HG03460 (cell line): ENCODE measurements at regions not wholly inside any gene's neighbourhood (a gene's known extent, or its start where the extent isn't known, plus 50 kb on each side); places are given as distances from the start of the nearest gene placed in this dataset.

ENCODE experiments used
- ATAC-seq: cut with Tn5 transposase; IDR thresholded peaks from one replicate; pipeline ENCODE4 v1.9.1; 2021; ENCODE audit not compliant: unreplicated experiment

GRCh38 chr3:117063930-117064329, 354.4 kb downstream of the TUSC7 start:
- ATAC-seq: no peak

GRCh38 chr3:117068301-117068700, 358.7 kb downstream of the TUSC7 start:
- no peak for ATAC-seq

DNA sequence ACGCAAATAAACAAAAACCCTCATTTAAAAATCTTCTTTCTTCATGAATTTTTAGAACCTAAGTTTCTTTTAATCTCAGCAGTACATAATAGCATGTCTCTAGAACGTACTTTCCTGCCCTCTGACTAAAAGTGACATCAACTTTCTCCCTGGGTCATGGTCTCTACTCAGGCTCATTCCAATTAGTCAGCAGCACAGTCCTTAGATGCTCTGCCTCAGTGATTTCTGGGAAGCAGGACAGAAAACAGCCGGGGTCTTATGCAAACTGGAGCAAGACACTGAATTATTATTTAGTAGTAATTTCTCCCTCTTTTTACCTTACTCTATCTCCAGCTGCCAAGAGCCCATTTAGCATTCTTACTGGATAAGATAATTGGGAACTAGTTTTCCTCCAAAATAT, 365.2 kb downstream of the TUSC7 start:
- no peak for ATAC-seq

- no peak for ATAC-seq
Measured at GRCh38 chr3:117079997-117080396, 370.4 kb downstream of the TUSC7 start.

GRCh38 chr3:117080872-117081271, 371.3 kb downstream of the TUSC7 start:
- no peak for ATAC-seq

- no peak for ATAC-seq
Measured at GRCh38 chr3:117084277-117084676, 374.7 kb downstream of the TUSC7 start.

GRCh38 chr3:117084739-117085270, 375.2 kb downstream of the TUSC7 start:
- ATAC-seq: no peak

DNA sequence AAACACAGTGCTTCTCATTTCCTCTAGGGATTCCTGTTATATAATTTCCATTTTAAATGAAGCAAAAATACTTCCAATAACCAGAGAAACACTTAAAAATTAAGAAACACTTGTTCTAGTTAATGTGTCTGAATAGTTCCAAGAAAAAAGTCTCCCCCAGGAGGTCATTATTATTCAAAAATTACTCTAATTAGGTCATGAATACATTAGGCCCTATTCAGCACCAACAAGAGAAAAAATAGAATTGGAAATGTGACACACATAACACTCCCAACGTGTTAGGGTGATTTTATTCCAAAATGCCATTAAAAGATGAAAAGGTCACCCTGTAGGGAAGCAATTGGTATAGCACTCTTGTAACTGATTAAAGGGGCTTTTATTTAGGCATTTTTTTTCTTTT, 382.1 kb downstream of the TUSC7 start:
- ATAC-seq: no peak

DNA sequence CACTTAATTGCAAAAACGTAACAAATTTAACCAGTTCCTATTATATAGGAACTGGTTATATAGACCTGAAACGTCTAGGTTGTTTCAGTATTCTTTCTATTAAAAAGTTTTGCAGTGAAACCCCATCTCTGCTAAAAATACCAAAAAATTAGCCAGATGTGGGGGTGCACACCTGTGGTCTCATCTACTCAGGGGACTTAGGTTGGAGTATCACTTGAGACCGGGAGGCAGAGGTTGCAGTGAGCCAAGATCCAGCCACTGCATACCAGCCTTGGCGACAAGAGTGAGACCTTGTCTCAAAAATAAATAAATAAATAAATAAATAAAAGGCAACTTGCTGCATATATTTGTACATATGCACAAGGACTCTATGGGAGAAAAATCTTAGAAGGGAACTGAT, 387.0 kb downstream of the TUSC7 start:
- ATAC-seq: no peak

DNA sequence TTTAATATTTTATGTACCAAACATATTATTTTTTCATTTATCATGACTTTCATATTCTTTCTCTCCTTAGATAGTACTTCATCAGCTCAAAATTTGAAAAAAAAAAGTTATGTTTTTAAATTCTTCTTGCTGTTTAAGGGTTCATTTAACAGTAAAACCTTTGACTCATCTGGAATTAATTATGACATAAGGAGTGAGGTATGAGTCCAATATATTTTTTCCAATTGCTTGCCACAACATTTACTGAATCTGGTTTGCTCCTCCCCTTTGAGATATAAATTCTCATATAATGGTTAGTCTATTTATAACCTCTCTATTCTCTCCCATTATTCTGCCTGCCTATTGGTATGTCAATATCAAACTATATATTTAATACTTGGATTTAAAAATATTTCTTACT, 387.8 kb downstream of the TUSC7 start:
- no peak for ATAC-seq

DNA sequence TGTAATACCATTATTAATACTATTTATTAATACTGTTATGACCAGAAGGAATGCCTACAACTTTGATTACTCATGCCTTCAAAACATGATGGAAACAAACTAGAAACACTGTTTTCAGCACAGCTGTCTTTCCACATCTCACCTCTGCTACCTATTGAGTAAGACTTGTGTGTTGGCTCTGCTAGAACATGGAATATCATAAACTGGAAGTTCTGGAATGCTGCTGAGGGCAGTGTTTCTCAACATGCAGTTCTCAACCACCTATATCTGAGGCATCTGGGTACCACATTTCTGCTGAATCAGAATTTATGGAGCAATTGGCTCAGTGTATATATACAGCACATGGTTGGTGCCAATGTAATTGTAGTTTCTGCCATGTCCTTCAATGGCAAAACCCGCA, 392.1 kb downstream of the TUSC7 start:
- no peak for ATAC-seq

GRCh38 chr3:117102426-117102825, 392.8 kb downstream of the TUSC7 start:
- no peak for ATAC-seq

GRCh38 chr3:117103675-117104074, 394.1 kb downstream of the TUSC7 start:
- no peak for ATAC-seq

DNA sequence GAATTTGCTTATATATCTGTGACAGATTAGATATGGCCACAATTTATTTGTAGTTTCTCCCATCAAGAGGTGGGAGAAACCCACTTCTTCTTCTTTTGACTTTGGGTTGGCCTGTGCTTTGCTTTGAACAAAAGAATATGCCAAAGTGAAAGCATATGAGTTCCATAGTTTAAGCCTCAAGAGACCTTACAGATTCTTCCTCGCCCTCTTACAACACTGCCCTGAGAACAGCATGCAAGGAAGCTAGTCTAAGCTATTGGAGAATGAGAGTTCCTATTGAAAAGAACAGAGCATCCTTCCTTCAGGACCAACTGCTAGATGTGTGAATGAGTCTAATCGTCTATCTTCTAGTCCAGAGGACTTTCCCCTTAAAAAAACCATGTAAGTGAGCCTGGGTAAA, 394.8 kb downstream of the TUSC7 start:
- no peak for ATAC-seq

- no peak for ATAC-seq
Measured at GRCh38 chr3:117104792-117105191, 395.2 kb downstream of the TUSC7 start.

DNA sequence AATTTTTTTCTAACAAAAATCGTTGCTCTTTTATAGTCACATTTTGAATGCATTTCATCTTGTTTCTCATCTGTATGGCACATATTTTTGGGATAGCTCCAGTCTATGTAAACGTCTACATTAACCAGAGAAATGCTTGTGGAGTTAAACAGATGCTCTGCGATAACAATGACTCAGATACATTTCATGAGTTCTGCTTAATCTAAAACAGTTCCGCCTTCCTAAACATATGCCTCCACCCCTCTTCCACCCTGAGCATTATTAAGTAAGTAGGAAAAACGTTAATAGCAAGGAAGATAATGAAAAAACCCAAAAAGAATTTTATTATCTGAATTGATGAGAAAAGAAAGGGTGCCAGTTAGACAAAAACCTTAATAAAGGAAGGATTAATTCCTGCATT, 396.1 kb downstream of the TUSC7 start:
- no peak for ATAC-seq

DNA sequence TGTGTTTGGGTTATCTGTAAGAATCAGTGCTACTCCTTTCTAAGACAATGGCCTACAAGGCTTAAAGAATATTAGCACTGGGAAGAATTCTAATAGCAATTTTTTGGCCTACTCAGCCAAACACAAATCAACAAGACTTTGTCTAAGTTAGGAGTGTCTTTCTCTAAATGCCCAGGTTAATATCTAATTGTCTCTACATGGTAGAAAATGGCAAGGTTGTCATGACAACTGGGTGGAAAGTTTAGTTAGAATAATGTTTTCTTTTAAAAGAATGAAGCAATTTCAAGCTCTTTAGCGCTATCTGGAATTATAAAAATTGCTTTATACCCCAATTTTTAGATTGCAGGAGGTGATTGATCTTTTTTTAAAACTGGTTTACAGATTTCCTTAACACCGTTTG, 396.8 kb downstream of the TUSC7 start:
- no peak for ATAC-seq

- no peak for ATAC-seq
Measured at GRCh38 chr3:117107946-117108345, 398.4 kb downstream of the TUSC7 start.

- ATAC-seq: no peak
Measured at GRCh38 chr3:117109178-117109577, 399.6 kb downstream of the TUSC7 start.

DNA sequence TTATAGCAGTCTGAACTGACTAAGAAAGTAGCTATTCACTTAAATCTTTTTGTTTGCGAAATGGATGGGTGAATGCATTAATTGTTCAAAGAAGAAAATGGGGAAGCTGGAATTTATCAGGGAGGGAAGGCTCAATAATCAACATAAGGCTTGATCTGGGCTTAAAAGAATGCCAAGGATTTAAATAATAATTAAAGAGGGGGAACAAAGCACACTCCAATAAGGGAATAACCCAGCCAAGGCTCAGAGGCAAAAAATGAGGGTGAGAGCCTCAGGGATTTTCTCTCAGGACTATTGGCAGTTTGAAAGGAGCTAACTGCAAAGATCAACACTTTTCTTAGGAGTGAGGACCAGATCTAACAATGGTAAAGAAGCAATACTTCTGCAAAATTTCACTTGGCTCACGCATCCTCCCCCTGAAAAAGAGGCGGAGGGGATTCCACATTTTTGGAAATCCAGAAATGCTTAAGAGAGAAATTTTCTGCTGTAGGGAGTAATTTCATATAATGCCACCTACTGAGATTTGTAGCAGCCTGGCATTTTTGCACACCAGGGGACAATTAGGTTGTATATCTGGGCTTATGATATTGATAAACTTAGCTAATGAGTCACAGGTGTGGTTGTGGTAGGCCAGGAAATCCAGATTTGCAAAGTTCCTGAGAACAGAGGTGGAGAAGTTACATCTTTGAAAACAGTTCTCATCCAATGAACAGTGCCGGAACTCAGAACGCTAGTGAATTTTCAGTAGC, 405.1 kb downstream of the TUSC7 start:
- ATAC-seq: no peak

GRCh38 chr3:117117188-117117936, 407.8 kb downstream of the TUSC7 start:
- no peak for ATAC-seq

DNA sequence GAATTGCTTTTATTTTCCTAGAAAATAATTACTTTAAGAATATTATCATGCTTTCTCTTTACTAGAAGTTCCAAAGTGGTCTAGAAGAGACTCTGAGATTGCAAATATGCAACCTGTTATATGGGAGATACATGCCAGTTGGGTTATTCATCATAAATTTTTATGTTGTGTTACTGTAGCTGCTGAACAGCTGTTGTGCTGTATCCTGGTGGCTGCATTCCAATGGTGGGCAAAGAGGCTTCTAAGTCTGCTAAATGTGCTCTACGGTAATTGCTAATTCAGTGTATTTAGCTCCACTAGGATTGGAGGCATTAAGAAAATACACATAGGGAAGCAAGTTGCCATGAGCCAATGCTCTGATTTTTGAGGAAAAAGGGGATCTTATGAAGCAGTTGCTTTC, 409.0 kb downstream of the TUSC7 start:
- no peak for ATAC-seq
